ENCODE measurements at regions not wholly inside any gene's neighbourhood (a gene's known extent, or its start where the extent isn't known, plus 50 kb on each side); places are given as distances from the start of the nearest gene placed in this dataset.

DNA sequence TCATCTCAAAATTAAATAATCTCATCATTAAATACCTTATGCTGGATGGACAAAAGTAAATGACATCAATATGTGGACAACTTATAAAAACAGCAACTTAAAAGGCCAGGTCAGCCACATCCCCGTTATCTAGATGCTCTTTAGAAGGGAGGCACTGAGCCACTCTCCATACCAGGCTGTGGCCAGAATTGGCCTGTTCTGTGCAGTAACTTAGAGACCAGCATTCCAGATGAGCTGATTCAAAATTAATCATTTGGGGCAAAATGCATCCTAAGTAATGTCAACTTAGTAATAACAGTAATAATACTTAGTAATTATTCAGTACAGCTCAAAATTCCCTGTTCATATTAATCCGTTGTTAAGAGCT is 373.6 kb downstream of the FBXW7 start:
- Mint-ChIP-seq H3K36me3 (ENCODE audit: low read depth) (no peaks in the 10 kb centered on the region), H3K27me3 (ENCODE audit: low read depth) (peaks cover 46% of the 10 kb centered on the region), H3K9me3 (no peaks in the 10 kb centered on the region), H3K4me3 (no peak overlapping the region), H3K4me1 (peaks cover 9% of the 10 kb centered on the region), H3K27ac (no peak overlapping the region)
- TF ChIP-seq, protein P1, sequence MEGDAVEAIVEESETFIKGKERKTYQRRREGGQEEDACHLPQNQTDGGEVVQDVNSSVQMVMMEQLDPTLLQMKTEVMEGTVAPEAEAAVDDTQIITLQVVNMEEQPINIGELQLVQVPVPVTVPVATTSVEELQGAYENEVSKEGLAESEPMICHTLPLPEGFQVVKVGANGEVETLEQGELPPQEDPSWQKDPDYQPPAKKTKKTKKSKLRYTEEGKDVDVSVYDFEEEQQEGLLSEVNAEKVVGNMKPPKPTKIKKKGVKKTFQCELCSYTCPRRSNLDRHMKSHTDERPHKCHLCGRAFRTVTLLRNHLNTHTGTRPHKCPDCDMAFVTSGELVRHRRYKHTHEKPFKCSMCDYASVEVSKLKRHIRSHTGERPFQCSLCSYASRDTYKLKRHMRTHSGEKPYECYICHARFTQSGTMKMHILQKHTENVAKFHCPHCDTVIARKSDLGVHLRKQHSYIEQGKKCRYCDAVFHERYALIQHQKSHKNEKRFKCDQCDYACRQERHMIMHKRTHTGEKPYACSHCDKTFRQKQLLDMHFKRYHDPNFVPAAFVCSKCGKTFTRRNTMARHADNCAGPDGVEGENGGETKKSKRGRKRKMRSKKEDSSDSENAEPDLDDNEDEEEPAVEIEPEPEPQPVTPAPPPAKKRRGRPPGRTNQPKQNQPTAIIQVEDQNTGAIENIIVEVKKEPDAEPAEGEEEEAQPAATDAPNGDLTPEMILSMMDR (IDR thresholded peaks at IDR 0.05; ENCODE audit: unreplicated experiment in 3 of 3): no peak

DNA sequence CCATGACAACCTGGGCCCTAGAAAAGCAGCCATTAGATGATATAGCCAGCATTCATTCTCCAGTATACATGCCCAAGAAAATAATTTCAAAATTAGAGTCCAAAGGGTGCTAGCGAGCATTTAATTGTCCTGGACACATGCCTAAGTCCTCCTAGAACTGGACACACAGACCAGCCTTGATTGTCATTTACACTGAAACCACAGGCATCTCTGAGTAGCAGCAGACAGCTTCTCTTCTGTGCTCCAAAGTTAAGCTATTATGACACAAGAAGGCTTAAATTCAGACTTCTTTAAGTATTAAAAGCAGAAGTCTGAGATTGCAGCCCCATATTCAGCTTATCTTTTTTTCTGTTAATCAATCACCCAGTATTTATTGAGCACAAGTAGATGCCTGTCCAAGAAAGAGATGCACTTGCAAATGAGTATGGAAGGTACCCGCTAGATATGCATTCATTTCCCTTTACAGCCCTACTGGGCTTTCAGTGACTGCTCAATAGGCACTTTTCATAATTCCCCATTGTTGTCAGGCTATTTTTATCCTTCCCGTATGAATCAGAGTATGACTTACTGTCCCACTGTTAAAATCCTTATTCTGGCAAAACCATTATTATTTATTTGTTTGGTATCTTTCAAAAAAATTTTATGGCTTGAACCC is 374.1 kb downstream of the FBXW7 start:
- Mint-ChIP-seq H3K27me3 (ENCODE audit: low read depth) (peaks cover 46% of the 10 kb centered on the region), H3K36me3 (ENCODE audit: low read depth) (no peaks in the 10 kb centered on the region), H3K9me3 (no peaks in the 10 kb centered on the region), H3K4me1 (peaks cover 12% of the 10 kb centered on the region), H3K27ac (no peak overlapping the region), H3K4me3 (no peak overlapping the region)
- TF ChIP-seq, protein P1 (IDR thresholded peaks at IDR 0.05; ENCODE audit: unreplicated experiment in 3 of 3): no peak

DNA sequence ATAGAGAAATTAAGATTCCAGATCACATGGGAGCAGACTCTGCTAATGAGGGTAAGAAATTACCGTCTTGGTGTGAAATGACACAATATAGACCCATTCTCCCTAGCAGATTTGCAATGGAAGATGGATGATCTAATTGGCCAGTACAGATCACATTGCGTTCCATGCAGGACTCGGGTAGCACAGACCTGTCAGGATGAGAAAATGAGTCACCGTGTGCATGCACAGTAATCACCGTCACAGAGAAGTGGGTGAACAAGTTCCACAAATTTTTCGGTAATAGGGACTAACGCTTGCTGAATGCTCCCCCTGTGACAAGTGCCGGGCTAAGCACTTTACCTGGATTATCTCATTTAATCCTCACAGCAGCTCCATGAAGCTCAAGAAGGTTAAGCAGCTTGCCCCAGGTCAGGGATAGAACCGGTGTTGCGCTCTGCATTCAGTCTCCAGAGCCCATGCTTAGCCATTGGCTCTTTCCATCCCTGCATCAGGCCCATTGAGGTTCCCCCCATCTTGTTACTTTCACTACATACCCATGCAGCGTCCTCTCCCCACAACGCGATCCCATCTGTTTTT is 375.6 kb downstream of the FBXW7 start:
- peaks cover 16% of the 10 kb centered on the region for H3K4me1 Mint-ChIP-seq
- H3K9me3 Mint-ChIP-seq: no peaks in the 10 kb centered on the region
- H3K4me3 Mint-ChIP-seq: no peak overlapping the region
- TF ChIP-seq, protein P1 (IDR thresholded peaks at IDR 0.05; ENCODE audit: unreplicated experiment in 3 of 3): no peak
- no peaks in the 10 kb centered on the region for H3K36me3 Mint-ChIP-seq (ENCODE audit: low read depth)
- H3K27me3 Mint-ChIP-seq (ENCODE audit: low read depth): peaks cover 41% of the 10 kb centered on the region
- H3K27ac Mint-ChIP-seq: no peak overlapping the region

DNA sequence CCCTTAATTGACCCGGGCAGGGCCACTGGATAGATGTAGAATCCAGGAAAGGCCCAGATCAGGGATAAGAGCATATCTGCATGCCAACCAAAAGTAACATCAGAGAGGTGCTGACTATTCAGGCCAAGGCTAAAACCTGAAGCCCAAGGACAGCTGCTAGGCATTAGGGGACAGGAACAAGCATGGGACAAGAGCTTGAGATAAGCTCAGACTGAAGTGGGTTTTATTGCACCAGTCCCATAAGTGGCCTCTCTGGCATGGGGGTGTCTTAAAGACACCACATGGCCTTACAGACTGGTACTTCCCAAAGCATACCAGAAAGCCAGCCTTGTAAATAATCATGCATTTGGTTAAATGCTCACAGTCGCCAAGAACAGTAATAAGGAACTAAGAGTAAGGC is 376.1 kb downstream of the FBXW7 start:
- Mint-ChIP-seq H3K27ac (no peak overlapping the region), H3K36me3 (ENCODE audit: low read depth) (no peaks in the 10 kb centered on the region), H3K27me3 (ENCODE audit: low read depth) (peaks cover 47% of the 10 kb centered on the region), H3K4me1 (peaks cover 16% of the 10 kb centered on the region), H3K9me3 (no peaks in the 10 kb centered on the region), H3K4me3 (no peak overlapping the region)
- TF ChIP-seq, protein P1 (IDR thresholded peaks at IDR 0.05; ENCODE audit: unreplicated experiment in 3 of 3): no peak

DNA sequence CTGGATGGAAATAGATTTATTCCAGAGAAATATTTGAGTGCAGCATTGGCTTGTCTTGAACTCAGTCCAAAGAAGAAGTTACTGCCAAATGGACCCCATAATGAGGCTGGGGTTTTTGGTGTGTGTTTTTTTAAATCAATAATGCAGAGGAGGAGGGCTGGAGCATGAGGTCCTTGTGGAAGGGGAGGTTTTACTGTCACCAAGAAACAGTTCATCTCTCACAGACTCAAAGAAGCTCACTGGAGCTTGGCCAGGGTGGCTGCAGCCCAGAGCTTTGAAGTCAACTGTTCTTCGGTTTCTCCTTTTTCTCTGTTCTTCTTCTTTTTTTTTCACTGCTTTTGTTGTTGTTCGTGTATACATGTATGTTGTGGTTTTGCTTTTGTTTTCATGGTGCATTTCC is 377.7 kb downstream of the FBXW7 start:
- no peaks in the 10 kb centered on the region for H3K9me3 Mint-ChIP-seq
- no peak overlapping the region for H3K27ac Mint-ChIP-seq
- TF ChIP-seq, protein P1 (IDR thresholded peaks at IDR 0.05; ENCODE audit: unreplicated experiment in 3 of 3): no peak
- H3K4me1 Mint-ChIP-seq: peaks cover 16% of the 10 kb centered on the region
- no peak overlapping the region for H3K4me3 Mint-ChIP-seq
- no peaks in the 10 kb centered on the region for H3K36me3 Mint-ChIP-seq (ENCODE audit: low read depth)
- H3K27me3 Mint-ChIP-seq (ENCODE audit: low read depth): peaks cover 41% of the 10 kb centered on the region

DNA sequence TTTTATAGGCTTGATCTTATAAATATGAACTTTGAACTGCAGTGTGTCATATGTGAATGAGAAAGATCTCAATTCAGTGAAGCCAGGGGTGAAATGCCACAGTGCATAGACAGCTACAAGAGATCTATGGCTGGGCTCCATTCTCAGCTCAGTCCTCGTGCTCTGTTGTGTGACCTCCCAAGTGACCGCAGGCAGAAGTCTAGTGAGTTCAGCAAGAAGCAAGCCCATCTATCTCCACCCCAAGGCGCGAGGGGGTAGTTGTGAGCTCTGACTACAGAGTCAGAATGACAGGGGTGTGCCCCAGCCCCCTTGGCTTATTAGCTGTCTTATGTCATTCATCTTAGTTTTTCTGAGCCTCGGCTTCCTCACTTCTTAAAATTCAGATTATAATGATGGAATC is 378.3 kb downstream of the FBXW7 start:
- H3K27me3 Mint-ChIP-seq (ENCODE audit: low read depth): peaks cover 41% of the 10 kb centered on the region
- TF ChIP-seq, protein P1 (IDR thresholded peaks at IDR 0.05; ENCODE audit: unreplicated experiment in 3 of 3): no peak
- H3K9me3 Mint-ChIP-seq: no peaks in the 10 kb centered on the region

More for the DNA sequence above, 378.3 kb downstream of the FBXW7 start:
- H3K36me3 Mint-ChIP-seq (ENCODE audit: low read depth): no peaks in the 10 kb centered on the region
- no peak overlapping the region for H3K27ac Mint-ChIP-seq
- peaks cover 16% of the 10 kb centered on the region for H3K4me1 Mint-ChIP-seq
- no peak overlapping the region for H3K4me3 Mint-ChIP-seq

Data from nephron (organoid).